NCI-H69 (cell line): ENCODE measurements at regions not wholly inside any gene's neighbourhood (a gene's known extent, or its start where the extent isn't known, plus 50 kb on each side); places are given as distances from the start of the nearest gene placed in this dataset.
A peak's percentile ranks its signal among the peaks of the same experiment; 100 is the strongest.

Experiments used
- DNase-seq: peaks from one replicate; lab custom pipeline; 2025; lab: John Stamatoyannopoulos, UW

GRCh38 chr18:25446972-25447371 lies 95.0 kb upstream of the ZNF521 start:
- DNase-seq: no peak

- DNase-seq: no peak
Measured at GRCh38 chr18:25445430-25445829, 93.5 kb upstream of the ZNF521 start.

GRCh38 chr18:25443776-25444175 lies 91.8 kb upstream of the ZNF521 start:
- DNase-seq: no peak

GRCh38 chr18:25435149-25435782 lies 83.3 kb upstream of the ZNF521 start:
- DNase-seq: no peak

- no peak for DNase-seq
Measured at GRCh38 chr18:25434745-25435144, 82.8 kb upstream of the ZNF521 start.

GRCh38 chr18:25433590-25433989 lies 81.6 kb upstream of the ZNF521 start:
- no peak for DNase-seq

- peak; percentile 75 for DNase-seq
Measured at GRCh38 chr18:25425024-25425423, 73.1 kb upstream of the ZNF521 start.

- peak; percentile 17 for DNase-seq
Measured at GRCh38 chr18:25423760-25424159, 71.8 kb upstream of the ZNF521 start.

- DNase-seq: peak; percentile 53
Measured at GRCh38 chr18:25423267-25423666, 71.3 kb upstream of the ZNF521 start.

GRCh38 chr18:25422230-25422629 lies 70.3 kb upstream of the ZNF521 start:
- no peak for DNase-seq

GRCh38 chr18:25420077-25420825 lies 68.3 kb upstream of the ZNF521 start:
- no peak for DNase-seq

- DNase-seq: no peak
Measured at GRCh38 chr18:25416374-25416773, 64.4 kb upstream of the ZNF521 start.

- DNase-seq: no peak
Measured at GRCh38 chr18:25409971-25410370, 58.0 kb upstream of the ZNF521 start.

- DNase-seq: no peak
Measured at GRCh38 chr18:25408293-25408692, 56.3 kb upstream of the ZNF521 start.
